ENCODE measurements at regions not wholly inside any gene's neighbourhood (a gene's known extent, or its start where the extent isn't known, plus 50 kb on each side); places are given as distances from the start of the nearest gene placed in this dataset.

DNA sequence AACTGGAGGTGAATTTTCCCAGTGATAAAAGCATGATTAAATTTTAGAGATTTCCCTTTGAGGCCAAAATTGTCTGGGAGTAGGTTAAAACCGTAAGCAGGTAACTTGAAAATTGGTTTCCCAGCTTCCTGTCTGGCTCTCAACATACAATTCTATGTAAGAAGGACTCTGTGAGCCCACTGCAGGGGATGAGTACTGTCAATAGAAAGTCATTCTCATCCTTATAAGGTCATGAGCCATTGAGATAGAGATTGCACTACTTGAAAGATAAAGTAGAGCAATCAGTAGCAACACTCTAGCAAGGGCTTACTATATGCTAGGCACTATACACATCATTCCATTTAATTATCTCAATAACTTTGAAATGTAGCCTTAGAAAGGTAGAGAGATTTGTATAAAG is 225.6 kb upstream of the HMGA2 start:
- no peak for DNase-seq

DNA sequence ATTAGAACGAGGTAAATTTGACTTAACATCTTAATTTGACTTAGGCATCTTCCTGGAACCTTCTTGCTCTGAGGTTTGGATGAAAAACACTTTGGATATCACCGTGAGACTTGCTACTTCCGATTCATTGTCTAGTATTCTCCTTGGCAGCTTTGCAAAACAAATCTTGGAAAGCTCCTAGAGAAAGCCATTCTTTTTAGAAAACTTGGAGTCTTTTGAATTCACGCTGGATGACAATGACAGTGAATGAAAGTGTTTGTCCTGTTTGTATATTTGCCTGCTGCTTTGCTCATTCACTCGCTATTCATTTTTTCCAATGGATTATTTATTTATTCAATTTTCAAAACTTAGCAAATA is 222.1 kb upstream of the HMGA2 start:
- no peak for DNase-seq

DNA sequence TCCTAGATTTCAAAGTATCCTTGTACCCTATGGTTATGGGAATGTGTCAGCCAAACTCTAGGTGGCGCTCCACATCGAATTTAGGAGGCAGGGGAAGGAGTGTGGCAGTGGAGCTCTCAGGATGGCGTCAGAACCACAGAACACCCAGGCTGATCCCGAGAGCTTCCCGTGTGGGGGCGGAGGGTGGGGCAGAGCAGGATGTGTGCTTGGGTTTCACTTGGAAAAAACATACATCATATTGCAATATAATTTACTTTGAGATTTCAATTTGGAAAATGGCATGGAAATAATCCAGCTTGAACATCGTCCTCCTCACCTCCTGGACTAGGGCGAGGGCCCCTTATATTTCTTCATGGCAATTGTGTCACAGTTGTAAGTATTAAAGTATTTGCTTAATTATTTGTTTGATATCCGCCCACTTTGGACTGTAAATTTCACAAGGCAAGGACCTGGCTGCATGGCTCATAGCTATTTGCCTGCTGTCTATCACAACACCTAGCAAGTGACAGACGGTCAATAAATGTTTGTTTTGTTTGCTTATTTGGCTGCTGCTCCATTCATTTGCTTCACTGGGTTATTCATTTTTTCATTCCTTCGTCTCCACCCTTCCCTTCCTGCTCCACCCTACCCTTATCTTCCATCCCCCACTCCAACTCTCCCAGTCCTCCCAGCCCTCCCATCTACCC is 221.5 kb upstream of the HMGA2 start:
- peak; percentile 3 for DNase-seq

DNA sequence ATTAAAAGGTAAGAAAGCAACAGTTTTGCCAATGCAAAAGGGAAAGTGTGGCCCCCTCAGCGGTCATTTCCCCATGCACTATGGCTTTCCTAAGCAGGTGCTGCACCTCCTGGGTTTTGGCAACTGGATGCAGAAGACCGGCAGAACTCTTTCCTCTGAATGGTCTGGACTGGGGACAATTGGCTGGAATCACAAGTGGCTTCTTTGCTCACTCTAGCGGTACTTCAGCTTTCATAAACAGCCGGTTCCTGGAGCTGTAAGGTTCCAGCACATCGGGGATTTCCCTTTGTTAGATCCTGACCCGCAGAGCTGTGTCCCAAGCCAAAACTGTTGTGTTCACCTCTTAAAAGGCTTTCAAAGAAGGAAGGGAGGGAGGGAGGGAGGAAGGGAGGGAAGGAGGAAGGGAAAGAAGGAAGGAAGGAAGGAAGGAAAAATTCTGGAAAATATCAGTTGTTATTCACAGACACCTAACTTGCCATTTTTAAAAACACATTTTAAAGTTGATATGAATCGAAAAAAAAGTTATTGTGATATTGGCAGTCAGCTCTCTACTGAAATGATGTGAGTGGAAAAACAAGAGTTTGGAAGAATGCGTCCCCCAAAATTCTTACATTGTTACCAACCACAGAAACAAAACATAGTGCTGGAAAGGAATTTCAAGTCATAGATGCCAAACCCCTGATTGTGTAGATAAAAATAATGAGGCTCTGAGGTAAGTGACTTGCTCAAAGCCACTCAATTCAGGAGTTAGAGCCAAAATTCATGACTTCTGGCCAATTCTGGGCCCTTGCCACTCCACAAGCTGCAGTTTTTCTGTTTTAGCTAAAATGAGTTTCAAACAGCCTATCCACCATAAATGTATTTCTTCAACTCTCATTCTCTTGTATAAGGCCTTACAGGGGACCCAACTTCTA is 220.6 kb upstream of the HMGA2 start:
- no peak for DNase-seq

DNA sequence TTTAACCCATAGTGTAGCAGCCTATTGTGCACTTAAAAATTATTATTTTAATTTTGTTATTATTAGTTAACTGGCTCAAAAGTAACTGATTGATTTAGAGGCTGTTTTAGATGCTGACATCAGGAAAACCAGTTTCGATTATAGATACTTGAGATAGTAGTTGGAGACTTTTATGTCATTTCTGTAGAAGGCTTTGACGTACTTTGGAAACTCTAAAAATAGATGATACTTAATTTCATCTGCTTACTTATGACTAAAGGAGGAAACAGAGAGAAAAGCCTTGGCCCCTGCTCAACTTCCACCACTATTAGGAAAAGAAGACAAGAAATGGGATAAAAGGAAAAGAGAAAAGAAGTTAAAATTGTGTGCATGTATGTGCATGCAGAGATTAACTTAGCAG is 219.3 kb upstream of the HMGA2 start:
- DNase-seq, result no peak

DNA sequence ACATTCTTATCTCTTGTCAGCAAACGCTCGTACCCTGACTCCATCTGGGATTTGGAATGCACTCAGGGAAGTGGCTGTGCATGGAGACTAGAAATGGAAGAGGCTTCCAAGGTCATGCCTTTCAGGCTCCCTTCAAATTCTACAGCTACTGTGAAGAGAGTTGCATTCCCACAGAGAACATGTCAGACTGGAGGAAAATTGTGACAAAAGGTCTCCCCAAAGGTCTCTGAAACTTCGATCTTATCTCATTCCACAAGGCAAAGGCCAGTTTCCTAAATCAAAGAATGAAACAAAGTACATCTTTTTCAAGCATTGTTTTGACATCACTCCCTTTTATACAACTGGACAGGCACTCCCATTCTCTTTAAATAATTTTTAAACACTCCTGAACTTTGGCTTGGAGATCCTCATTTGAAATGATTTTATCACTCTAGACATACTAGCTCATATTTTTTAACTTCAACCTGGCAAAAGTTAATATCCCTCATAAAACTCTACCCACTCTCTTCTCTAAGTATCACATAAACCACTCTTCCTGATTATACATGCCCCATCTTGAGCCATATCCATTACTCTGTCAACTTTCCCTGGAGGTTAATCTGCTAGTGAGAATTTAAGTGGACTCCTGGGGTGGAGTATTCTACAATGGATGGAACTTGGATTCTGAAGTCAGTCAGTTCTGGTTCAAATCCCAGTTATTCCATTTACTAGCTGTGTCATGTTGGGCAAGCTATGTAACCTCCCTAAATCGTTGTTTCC is 218.1 kb upstream of the HMGA2 start:
- no peak for DNase-seq

DNA sequence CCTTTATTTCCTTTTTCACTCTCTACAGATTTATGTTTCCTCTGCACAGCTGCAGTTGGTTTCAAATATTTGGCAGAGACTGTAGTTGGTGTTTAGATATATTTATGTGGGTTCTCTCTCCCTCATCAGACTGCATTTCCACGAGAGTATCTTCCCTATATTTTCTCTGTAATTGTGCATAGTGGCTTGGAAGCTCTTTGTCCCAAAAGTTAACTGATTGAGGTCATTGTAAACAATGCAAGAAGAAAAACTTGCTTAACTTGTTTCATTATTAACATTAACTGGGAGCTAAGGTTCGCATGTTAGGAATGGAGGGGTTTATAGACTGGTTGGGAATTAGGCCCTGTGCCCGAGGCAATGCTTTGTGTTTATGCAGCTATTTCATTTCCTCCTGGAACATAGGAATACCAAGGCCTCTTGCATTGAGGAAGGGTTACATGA is 216.9 kb upstream of the HMGA2 start:
- no peak for DNase-seq

DNA sequence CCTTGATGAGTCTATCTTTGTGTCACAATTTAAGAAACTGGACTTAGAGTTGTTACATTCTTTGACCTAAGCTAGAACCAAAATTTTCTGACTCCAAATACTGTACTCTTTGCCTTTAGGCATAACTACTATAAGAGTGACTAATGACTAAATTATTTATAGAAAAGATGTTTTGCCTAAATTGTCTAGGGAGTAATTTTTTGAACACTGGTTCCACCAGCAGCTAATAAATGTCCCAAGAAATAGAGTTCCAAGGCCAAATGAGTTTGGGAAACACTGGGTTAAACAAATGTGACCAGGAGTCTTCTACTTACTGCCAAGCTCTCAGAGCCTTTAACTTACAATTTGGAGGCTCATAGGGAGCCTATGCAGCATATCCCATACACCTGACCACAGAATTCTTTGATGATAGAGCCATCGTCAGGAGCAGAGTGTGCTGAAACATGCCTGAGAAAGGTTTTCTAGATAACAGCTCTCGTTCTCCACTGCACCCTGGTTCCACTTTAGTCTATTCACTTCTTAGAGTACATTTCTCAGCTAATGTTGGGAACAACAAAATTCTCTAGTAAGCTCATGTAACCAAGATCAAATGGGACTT is 215.9 kb upstream of the HMGA2 start:
- DNase-seq, result no peak

DNA sequence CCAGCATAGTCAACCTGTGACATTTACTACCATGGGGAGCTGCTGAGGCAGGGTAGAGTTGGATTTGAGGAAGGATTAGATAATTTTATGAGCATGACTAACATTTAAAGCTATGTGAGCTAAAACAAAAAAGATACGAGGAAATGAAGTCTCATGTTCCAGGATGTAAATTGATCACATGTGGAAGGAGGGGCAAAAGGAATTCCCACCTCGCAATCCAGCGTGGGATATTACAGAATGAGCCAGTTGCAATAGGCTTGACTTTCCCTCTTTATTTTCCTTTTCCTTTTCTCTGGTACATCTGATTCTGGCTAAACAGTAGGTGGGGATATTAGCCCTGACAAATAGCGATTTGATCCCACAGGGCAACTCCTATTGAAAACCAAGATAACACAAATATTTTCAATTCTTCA is 214.9 kb upstream of the HMGA2 start:
- no peak for DNase-seq

DNA sequence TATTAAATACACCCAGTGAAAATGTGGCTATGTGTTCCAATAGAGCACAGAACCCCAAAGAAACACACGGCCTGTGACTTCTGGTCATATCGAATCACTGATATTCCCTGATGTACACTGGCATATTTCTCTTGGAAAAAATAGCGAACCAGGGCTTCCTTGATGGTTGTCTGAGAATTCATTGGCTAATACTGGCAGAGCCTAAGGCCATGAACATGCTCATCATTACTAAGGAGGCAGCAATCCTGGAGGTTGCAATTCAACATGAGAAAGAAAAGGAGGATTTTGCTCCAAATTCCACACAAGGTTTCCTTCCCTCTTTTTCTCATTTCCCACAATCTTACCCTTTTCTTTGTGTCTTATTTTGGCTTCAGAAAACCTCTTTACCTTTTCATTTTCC is 212.9 kb upstream of the HMGA2 start:
- DNase-seq, result no peak

DNA sequence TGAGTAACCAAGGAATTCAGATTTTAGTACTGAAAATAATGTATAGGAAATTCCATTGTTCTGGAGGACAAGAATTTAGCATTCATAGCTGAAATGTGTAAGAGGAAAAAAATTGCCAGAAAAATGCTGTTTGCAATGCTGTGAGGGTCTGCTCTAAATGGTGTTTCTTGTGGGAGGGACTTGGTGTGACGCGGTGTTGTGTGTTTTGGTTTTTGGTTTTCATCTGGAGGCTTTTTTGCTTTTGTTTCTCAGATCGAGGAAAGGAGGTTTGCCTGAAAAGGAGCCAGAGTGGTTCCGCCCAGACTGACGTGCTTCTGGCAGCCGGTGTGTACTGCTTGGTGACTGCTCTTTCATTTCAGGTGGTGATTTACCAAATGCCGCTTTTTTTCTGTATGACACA is 211.8 kb upstream of the HMGA2 start:
- DNase-seq, result no peak

DNA sequence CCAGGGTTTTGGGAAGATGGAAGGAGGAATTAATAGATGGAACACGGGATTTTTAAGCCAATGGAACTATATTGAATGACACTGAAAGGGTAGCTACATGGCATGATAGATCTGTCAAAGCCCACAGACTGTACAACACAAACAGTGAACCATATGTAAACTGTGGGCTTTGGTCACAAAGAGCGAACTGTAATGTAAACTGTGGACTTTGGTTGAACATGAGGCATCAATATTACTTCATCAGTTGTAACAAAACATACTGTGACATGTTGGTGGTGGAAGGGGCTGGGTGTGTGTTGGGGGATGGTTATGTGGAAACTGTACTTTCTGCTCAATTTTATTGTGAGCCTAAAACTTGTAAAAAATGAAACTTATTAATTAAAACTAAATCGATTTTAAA is 210.6 kb upstream of the HMGA2 start:
- no peak for DNase-seq

DNA sequence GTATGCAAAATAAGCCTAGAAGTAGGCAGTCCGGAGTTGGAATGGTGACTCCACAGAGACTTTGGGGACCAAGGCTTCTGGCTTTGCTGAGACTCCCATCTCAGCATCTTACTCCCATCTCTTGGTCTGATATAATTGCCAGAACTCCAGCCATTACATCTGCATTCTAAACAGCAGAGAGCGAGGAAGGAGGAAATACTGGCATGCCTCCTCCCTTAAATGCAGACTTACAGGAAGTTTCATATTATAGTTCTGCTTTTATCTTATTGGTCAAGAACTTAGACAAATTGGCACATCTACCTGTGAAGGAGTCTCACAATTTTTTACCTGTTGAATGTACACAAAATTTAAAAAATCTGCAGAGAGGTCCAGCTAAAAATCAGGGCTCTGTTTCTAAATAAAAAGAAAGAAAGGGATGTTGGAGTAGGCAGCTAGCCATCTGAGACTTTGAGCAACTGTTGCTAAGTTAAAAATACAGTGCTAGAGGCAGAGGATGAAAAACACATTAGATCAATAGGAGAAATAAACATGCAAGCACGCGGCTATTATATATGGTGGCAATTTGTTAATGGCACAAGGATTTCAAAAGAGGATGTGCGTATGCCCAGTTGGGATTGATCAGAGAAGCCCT is 209.9 kb upstream of the HMGA2 start:
- no peak for DNase-seq

DNA sequence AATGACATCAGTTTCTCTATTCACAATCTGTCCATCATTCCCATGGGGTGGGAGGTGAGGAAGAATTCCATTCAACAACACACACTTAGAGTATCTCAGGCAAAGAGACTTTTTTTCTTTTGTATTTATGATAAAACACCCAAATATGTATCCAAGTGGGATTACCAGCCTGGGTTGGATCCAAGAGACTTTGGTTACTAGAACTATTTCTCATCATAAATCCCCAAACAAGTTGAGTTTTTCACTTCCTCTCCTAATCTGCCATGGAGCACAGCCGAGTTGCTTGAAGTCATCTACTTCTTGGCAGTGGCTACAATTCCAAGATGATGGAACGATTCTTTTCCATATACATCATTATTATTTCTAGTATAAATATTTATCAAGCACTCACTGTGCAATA is 209.2 kb upstream of the HMGA2 start:
- DNase-seq, result no peak

DNA sequence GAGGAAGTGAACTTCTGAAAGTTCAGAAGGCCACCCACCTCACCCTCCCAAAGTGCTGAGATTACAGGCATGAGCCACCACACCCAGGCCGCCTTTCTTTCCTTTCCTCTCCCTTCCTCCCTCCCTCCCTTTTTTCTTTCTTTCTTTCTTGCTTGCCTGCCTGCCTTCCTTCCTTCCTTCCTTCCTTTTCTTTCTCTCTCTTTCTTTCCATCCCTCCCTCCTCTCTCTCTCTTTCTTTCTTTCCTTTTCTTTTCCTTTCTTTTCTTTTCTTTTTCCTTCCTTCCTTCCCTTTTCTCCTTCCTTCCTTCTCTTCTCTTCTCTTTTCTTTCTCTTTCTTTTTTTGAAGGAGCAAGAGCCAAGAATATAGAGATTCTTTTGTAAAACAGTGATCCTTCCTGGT is 208.3 kb upstream of the HMGA2 start:
- DNase-seq, result no peak

DNA sequence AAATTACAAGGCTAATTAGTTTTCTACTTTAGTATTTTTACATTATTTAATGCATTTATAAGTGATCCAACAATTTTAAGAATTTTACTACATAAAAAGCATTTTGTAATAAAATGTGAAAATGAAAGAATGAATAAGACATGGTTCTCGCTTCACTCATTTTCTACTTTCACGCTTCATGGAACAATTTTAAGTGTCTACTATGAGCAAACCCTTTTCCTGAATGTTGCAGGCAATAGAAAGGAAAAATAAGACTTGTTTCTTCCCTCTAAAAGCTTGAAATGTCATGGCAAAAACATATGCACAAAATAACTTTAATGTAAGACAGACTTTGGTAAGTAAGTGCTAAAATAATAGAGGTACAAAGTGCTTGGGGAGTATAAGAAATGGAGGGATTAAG is 205.7 kb upstream of the HMGA2 start:
- DNase-seq, result no peak

DNA sequence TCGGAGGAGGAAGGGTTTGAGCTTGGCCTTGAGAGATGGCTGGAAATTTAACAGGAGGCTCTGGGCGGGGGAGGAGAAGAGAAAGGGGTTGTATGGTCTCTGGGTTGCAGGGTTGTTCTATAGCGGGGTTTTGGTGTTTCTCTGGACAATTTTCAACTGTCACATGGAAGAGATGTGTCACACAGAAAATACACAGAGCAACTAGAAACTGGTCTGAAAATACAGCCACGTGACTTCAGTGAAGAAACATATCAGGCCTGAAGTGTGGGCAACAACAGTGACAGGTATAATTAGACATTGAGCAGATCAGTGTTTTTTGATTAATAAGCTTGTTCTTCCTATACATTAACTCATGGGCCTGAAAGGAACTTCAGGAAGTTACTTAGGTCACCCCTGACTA is 205.3 kb upstream of the HMGA2 start:
- no peak for DNase-seq

DNA sequence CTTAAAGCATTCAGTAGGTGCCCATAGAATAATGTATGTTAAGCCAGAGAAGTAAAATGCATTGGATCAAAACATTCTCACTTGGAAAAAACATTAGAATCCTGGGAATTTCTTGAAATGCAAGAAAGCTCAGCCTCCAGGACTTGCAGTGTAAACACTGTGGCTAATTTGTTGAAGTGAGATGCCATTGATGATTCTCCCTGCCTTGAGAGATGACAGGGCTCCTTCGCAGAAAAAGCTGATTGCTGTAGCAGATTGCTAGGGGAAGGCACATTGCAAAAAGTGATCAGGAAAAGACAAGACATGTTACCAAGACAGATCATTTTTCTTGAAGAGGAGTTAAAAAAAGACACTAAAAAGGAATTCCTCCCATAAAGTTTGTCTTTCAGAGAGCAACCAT is 204.2 kb upstream of the HMGA2 start:
- no peak for DNase-seq

DNA sequence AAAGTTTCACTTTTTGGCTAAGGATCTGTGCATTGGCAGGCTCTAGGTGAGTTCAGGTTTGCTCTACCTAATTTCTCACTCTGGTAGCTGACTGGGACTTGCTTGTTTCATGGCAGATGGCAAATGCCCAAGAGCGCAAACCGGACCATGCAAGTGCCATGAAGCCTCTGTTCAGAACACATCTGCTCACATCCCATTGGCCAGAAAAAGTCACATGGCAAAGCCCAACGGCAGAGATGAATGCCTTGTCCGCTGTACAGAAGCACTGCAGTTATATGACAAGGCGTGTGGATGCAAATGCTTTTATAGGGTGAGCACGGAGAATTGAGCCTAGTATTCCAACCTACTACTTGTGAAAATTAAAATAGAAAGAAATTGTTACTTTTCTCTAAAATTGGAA is 202.2 kb upstream of the HMGA2 start:
- DNase-seq, result no peak

DNA sequence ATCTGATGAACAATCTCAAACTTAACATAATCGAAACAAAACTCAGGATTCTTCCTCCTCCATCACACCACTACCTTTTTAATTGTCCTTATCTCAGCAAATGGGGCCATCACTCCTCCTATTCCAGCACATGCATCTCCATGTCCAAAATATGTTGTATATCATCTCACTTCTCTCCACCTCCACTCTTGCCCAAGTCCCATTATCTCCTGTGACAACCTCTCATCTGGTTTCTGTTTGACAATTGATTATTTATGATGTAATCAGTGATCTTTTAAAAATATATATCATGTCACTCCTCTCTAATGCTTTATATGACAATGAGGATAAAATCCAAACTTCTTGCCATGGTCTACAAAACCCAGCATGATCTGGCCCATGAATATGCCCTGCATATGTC is 200.8 kb upstream of the HMGA2 start:
- DNase-seq, result no peak

DNA sequence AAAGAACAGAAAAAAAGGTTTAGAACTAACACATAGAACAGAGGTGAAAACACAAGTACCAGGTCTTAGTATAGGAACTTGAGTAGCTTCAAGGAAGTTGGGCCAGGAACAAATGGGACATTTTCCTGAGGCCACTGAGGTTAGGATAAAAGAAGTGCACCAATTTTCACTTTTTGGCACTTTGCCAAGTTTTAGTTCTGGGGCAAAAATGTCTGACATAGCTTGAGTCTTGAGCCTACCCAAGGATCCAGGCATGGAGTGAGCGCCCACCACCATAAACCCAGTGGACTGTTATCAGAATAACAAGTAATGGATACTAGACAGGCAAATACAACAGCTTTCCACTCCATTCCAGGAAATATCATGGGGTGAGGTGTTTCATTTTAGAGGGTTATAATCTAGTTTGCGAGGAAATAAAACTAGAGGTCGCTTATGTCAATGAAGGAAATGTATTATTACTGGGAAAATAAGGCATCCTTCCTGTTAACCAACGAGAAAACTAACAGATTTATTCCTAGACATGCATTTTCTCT is 199.7 kb upstream of the HMGA2 start:
- no peak for DNase-seq

DNA sequence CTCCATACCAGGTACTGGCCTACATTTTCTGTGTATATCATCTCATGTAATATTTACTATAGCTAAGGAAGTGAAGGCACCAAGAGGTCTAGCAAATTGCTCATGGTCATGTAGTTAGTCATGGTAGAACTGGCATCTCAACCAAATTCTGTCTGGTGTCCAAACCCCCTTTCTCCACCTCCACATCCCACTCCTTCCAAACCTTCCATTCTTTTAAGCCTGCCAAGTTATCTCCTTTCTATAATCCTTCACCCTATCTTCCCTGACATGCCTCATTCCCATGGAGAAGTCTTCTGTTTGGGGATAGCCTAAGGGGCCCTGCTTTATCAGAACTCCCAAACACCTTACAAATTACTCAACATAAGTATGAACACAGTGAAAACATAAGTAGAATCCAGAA is 196.2 kb upstream of the HMGA2 start:
- no peak for DNase-seq

DNA sequence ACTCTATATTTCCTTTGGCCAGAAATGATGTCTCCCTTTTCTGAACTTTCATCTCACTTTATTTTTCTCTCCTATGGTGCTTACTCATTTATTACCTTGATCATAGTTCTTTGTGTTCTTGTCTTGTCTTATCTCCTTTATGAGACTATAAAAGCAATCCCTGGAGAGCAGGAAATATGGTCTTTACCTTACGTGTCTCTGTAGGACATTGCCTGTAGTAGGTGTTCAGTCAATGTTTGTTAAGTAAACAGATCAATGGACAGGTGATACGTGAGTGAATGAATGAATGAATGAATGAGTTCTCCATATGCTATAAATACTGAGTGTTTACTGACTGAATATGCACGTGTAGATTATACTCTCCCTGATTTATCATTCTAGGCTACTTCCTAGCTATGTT is 193.7 kb upstream of the HMGA2 start:
- no peak for DNase-seq

Data from CD4-positive, alpha-beta T cell treated with Interleukin-10 for 1 hour (primary cell).